Suprapubic skin (tissue), 4 donors: ENCODE measurements at regions not wholly inside any gene's neighbourhood (a gene's known extent, or its start where the extent isn't known, plus 50 kb on each side); places are given as distances from the start of the nearest gene placed in this dataset.

ENCODE experiments used
- DNase-seq, 2 donors: peaks; one replicate each; pipeline ENCODE4 v3.0.0-alpha.2; 2019; ENCODE audit warnings: low spot score in 2 of 2
- H3K27ac ChIP-seq: fragments of 200-600 bp; sonication (generic); one replicate; pipeline ENCODE4 v1.5.1; 2019
- H3K27me3 ChIP-seq: fragments of 200-600 bp; sonication (generic); one replicate; pipeline ENCODE4 v1.5.1; 2019
- H3K36me3 ChIP-seq: fragments of 200-600 bp; sonication (generic); one replicate; pipeline ENCODE4 v1.5.1; 2019
- H3K4me1 ChIP-seq: fragments of 200-600 bp; sonication (generic); one replicate; pipeline ENCODE4 v1.5.1; 2019
- H3K4me3 ChIP-seq: fragments of 200-600 bp; sonication (generic); one replicate; pipeline ENCODE4 v1.5.1; 2019; ENCODE audit warnings: mild to moderate bottlenecking
- H3K9me3 ChIP-seq: fragments of 200-600 bp; sonication (generic); one replicate; pipeline ENCODE4 v1.5.1; 2019
- CTCF ChIP-seq, 2 donors: fragments of 200-600 bp in 1 of 2; fragments of 450-650 bp in 1 of 2; sonication (generic) in 1 of 2; IDR thresholded peaks; one replicate each; pipeline ENCODE4 v1.5.1; 2016 to 2019; ENCODE audit warnings: antibody characterized with exemption in 2 of 2, mild to moderate bottlenecking in 1 of 2, moderate library complexity in 1 of 2
- EP300 ChIP-seq: sonication (generic); formaldehyde crosslinking; IDR thresholded peaks from one replicate; pipeline ENCODE4 v1.6.1; 2017; ENCODE audit warnings: antibody characterized with exemption
- POLR2A ChIP-seq, 2 donors: fragments of 450-650 bp; IDR thresholded peaks; one replicate each; pipeline ENCODE4 v1.6.1; 2017; ENCODE audit warnings: antibody characterized with exemption in 2 of 2, mild to moderate bottlenecking in 2 of 2, moderate library complexity in 2 of 2
- POLR2AphosphoS5 ChIP-seq, 3 donors: sonication (generic); formaldehyde crosslinking; IDR thresholded peaks; one replicate each; pipeline ENCODE4 v1.6.1; 2017; ENCODE audit warnings: antibody characterized with exemption in 3 of 3
- WGBS: methylation state at CpG from one replicate; pipeline ENCODE4 v1.1.5; 2018; 5-methylcytosine and 5-hydroxymethylcytosine counted together

GRCh38 chr1:201633297-201633696 is 94.4 kb downstream of the NAV1 start:
- H3K9me3 ChIP-seq = no peaks in the 10 kb centered on the region
- TF ChIP-seq POLR2A (IDR thresholded peaks at IDR 0.05) (no peak), CTCF (IDR thresholded peaks at IDR 0.05) (no peak), EP300 (no peak), POLR2AphosphoS5 (IDR thresholded peaks at IDR 0.05) (no peak)
- H3K27ac ChIP-seq = no peak overlapping the region
- H3K4me1 ChIP-seq = peaks cover 17% of the 10 kb centered on the region
- DNase-seq = no peak
- H3K27me3 ChIP-seq = no peaks in the 10 kb centered on the region
- H3K4me3 ChIP-seq = no peak overlapping the region
- peaks cover 4% of the 10 kb centered on the region for H3K36me3 ChIP-seq
- WGBS = 83% methylated on average over 2 of the region's 2 CpGs

GRCh38 chr1:201633811-201634210 is 94.9 kb downstream of the NAV1 start:
- DNase-seq = no peak
- Histone ChIP-seq H3K36me3 (peaks cover 4% of the 10 kb centered on the region), H3K27ac (no peak overlapping the region), H3K9me3 (no peaks in the 10 kb centered on the region), H3K4me3 (no peak overlapping the region), H3K4me1 (peaks cover 12% of the 10 kb centered on the region), H3K27me3 (no peaks in the 10 kb centered on the region)
- TF ChIP-seq CTCF (IDR thresholded peaks at IDR 0.05) (no peak), EP300 (no peak), POLR2AphosphoS5 (IDR thresholded peaks at IDR 0.05) (no peak), POLR2A (IDR thresholded peaks at IDR 0.05) (no peak)
- 68% methylated on average over 5 of the region's 5 CpGs for WGBS

DNA sequence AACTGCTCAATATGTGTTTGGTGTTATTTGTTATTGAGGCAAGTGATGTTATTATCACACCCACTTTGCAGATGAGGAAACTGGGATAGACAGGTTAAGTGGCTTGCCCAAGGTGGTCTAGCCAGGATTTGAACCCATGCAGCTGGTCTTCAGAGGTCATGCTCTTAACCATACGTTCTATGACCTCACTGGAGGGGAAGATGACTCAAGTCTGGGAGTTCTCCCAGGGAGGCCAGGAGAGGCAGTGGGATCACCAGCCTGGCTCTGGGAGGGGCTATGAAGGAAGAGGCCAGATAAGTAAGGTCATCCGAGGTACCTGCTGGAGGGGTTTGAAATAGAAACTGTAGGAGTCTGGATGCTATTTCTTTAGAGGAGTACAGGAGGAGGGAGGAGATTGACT is 95.3 kb downstream of the NAV1 start:
- Histone ChIP-seq H3K9me3 (no peaks in the 10 kb centered on the region), H3K4me3 (no peak overlapping the region), H3K4me1 (peaks cover 11% of the 10 kb centered on the region), H3K27me3 (no peaks in the 10 kb centered on the region), H3K27ac (no peak overlapping the region), H3K36me3 (peaks cover 4% of the 10 kb centered on the region)
- DNase-seq = no peak
- WGBS = 68% methylated on average over 2 of the region's 2 CpGs
- TF ChIP-seq POLR2A (IDR thresholded peaks at IDR 0.05) = no peak

DNA sequence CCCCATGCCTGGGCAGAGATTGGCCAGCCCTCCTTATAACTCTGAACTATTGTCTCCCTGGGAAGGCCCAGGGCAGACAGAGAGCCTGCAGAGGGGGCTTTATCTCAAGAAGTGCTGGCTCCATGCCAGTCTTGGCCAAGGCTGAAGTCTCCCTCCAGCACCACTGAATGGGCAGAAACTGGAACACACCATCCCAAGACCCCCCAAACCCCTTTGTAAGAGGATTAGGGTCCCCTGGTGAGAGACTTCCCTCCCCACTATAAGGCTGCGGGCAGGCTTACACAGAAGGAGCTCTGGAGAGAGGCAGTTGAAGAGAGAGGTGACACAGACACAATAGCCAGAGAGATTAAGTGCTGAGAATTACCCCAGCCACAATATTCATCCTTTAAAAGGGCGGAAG is 97.2 kb downstream of the NAV1 start:
- no peak for DNase-seq
- TF ChIP-seq POLR2A (IDR thresholded peaks at IDR 0.05) = no peak
- TF ChIP-seq CTCF (IDR thresholded peaks at IDR 0.05) = no peak
- TF ChIP-seq POLR2AphosphoS5 (IDR thresholded peaks at IDR 0.05) = no peak
- TF ChIP-seq EP300 = no peak
- H3K27ac ChIP-seq = no peak overlapping the region

GRCh38 chr1:201636510-201636971 is 97.6 kb downstream of the NAV1 start:
- Histone ChIP-seq H3K9me3 (no peaks in the 10 kb centered on the region), H3K4me3 (no peak overlapping the region), H3K36me3 (no peaks in the 10 kb centered on the region), H3K27ac (no peak overlapping the region), H3K27me3 (no peaks in the 10 kb centered on the region), H3K4me1 (peaks cover 11% of the 10 kb centered on the region)
- TF ChIP-seq EP300 = no peak
- no peak for TF ChIP-seq POLR2AphosphoS5 (IDR thresholded peaks at IDR 0.05)
- no peak for TF ChIP-seq CTCF (IDR thresholded peaks at IDR 0.05)
- no peak for TF ChIP-seq POLR2A (IDR thresholded peaks at IDR 0.05)
- DNase-seq = no peak
- 69% methylated on average over 3 of the region's 3 CpGs for WGBS

More for the DNA sequence above, 97.2 kb downstream of the NAV1 start:
- Histone ChIP-seq H3K4me1 (peaks cover 11% of the 10 kb centered on the region), H3K36me3 (no peaks in the 10 kb centered on the region), H3K27me3 (no peaks in the 10 kb centered on the region), H3K4me3 (no peak overlapping the region), H3K9me3 (no peaks in the 10 kb centered on the region)
- WGBS = 92% methylated on average over 2 of the region's 2 CpGs
